Mucosa of stomach (tissue), 1 donor: ENCODE measurements at regions not wholly inside any gene's neighbourhood (a gene's known extent, or its start where the extent isn't known, plus 50 kb on each side); places are given as distances from the start of the nearest gene placed in this dataset.

Experiments
- H3K27me3 ChIP-seq: one replicate; pipeline ENCODE4 v1.7.0; 2013; ENCODE audit warnings: mild to moderate bottlenecking, low read length; ENCODE audit not compliant: control insufficient read depth, insufficient read depth
- H3K36me3 ChIP-seq: one replicate; pipeline ENCODE4 v1.7.0; 2013; ENCODE audit warnings: low read length; ENCODE audit not compliant: control insufficient read depth, insufficient read depth
- H3K4me1 ChIP-seq: one replicate; pipeline ENCODE4 v1.7.0; 2013; ENCODE audit warnings: mild to moderate bottlenecking, low read length; ENCODE audit not compliant: control insufficient read depth, insufficient read depth
- H3K4me3 ChIP-seq: one replicate; pipeline ENCODE4 v1.7.0; 2013; ENCODE audit warnings: low read length
- H3K9ac ChIP-seq: one replicate; pipeline ENCODE4 v1.7.0; 2013; ENCODE audit warnings: mild to moderate bottlenecking, low read length, moderate library complexity
- H3K9me3 ChIP-seq: one replicate; pipeline ENCODE4 v1.7.0; 2013; ENCODE audit warnings: mild to moderate bottlenecking, low read length, moderate library complexity; ENCODE audit not compliant: control insufficient read depth
- donor health status: Pancreatic carcinoma.

DNA sequence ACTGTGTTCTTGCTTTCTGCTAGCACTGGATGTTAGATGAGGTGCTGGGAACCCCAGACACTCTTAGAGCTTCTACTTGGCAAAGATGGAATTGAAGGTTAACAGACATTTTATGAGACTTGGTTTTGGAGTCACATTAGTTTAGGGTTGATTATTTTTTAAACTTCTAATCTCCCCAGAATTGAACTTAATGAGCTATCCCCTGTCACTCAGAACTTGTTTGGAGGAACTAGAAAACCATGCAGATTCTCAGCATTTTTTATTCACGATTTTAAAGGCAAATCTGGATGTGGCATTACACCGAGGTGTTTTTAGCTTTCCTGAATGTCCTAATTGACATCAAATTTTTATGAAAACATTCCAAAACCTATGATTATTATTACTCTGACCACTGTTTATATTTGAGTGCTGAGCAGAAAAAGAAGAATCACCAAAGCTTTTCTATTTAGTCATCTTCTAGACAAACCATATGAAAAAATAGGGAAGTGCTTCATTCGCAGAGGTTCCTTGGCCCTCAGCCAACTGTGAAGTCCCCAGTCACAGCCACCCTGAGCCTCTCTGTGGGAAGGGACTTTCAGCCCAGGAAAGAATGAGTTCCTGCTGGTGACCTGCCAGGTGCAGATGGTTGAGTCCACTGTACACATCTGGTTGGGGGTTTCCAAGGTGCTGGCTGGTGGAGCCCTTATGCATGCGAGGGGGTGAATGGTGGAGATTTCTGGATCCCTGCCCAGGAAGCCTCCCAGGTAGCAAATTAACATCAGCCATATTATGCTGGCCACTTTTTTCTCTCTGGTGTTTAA, 196.0 kb upstream of the TOPAZ1 start:
- Histone ChIP-seq H3K4me3 (no peak overlapping the region), H3K9me3 (no peaks in the 10 kb centered on the region), H3K36me3 (no peaks in the 10 kb centered on the region), H3K9ac (no peak overlapping the region), H3K4me1 (no peaks in the 10 kb centered on the region), H3K27me3 (no peaks in the 10 kb centered on the region)

DNA sequence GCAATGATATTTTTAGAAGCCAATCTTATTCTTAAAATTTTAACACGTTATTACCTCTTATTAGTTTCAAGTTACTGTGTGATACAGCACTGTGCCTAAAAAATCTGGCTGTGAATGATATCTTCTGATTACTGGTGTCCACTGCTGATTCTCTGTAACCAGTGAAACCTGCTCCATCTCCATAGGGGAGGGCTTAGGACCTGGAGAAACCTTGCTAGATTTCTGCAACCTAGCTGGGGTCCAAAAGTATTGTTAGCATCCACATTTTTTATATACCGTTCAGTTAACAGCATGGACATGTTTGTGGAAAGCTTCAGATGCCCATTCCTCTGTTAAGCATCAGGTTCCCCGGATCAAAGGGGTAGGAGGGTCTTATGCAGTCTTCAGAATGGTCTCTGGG, 193.9 kb upstream of the TOPAZ1 start:
- no peak overlapping the region for H3K9ac ChIP-seq
- H3K9me3 ChIP-seq: no peaks in the 10 kb centered on the region
- H3K27me3 ChIP-seq: no peaks in the 10 kb centered on the region
- H3K4me3 ChIP-seq: no peak overlapping the region
- H3K4me1 ChIP-seq: no peaks in the 10 kb centered on the region
- H3K36me3 ChIP-seq: no peaks in the 10 kb centered on the region

DNA sequence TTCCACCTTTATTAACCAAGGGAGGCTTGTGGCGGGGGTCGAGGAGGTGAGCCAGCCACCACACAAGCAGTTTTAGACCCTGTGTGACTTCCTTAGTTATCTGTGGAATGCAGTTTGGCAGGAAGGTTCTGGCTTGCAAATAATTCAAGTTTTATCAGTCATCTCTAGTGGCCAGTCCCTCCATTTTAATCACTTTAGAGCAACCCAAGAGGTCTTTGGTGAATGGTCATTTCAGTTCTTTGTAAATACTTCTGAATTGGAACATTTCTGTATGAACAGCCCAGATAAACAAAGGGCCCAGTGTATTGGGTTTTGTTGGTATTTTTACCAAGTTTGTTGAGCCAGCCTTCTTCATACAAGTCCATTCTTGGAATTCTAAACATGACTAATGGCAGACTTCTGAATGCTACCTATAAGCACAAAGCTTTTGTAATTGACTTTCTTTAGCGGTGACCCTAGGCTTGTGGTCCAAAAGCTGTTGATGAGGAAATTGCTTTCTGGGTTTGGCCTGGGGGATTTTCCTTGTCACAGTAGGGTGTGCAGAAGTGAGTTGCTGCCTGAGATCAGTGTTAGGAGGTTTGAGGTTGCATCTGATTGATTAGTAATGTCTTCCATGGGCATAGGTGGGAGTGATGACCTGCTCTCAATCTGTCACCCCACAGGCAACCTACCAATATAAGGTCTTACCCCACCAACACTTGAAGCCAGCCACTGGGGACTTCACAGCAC, 193.3 kb upstream of the TOPAZ1 start:
- Histone ChIP-seq H3K27me3 (no peaks in the 10 kb centered on the region), H3K4me3 (no peak overlapping the region), H3K36me3 (no peaks in the 10 kb centered on the region)

DNA sequence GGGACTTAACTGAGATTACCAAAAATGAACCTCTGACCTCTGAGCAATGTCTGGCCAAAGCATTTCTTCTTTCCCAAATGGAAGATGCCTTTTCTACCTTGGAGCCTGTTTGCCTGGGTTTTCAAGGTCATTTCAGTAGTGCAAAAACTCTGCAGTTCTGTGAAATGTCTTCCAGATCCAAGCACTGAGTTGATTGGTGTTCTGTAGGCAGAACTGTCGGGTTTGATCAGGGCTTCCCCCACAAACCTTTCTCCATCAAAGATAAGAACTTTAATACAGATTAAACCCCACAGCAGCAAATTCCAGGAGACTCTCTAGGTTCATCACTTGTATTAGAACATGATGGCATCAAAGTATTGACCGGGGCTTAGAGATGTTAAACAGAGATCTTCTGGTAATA, 192.7 kb upstream of the TOPAZ1 start:
- no peak overlapping the region for H3K9ac ChIP-seq
- H3K27me3 ChIP-seq: no peaks in the 10 kb centered on the region
- H3K4me3 ChIP-seq: no peak overlapping the region

More for the DNA sequence above, 193.3 kb upstream of the TOPAZ1 start:
- Histone ChIP-seq H3K9ac (no peak overlapping the region), H3K9me3 (no peaks in the 10 kb centered on the region), H3K4me1 (no peaks in the 10 kb centered on the region)

DNA sequence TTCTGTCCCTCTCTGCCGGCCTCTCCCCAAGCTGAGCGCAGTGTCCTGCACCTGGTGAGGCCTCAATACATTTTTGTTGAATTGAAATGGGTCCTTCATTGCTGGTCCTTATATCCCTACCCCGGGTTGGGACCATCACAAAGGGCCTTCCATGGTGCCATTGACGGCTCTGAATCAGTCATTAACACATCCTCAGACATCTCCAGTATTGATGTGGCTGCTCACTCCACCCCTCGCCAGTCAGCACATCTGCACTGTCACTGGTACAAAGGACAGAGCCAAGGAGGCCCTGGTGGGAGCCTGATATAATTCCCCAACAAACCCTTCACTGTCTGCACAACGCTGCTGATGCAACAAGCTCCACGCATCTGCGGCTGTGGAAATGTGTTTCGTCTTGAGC, 191.6 kb upstream of the TOPAZ1 start:
- Histone ChIP-seq H3K36me3 (no peaks in the 10 kb centered on the region), H3K9ac (no peak overlapping the region), H3K4me1 (no peaks in the 10 kb centered on the region), H3K4me3 (no peak overlapping the region), H3K27me3 (no peaks in the 10 kb centered on the region), H3K9me3 (no peaks in the 10 kb centered on the region)

More for the DNA sequence above, 192.7 kb upstream of the TOPAZ1 start:
- Histone ChIP-seq H3K9me3 (no peaks in the 10 kb centered on the region), H3K4me1 (no peaks in the 10 kb centered on the region), H3K36me3 (no peaks in the 10 kb centered on the region)

DNA sequence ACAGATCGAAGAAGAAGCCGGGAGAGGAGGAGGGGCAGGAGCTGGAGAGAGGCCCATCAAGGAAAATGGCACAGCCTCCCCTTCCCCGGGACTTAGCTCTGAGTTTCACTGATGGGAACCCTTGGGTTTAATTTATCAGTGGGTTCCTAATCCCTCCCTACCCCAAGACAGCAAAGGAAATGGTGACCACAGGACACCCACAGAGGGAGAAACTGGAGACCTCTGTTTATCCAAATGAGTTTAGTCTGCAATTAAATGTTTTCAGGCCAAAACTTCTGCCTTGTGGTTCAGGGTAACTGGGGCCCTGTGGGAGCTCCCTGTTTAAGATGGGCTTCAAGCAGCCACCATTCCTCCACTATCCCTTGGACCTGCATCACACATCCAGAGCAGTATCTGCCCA, 190.8 kb upstream of the TOPAZ1 start:
- Histone ChIP-seq H3K27me3 (no peaks in the 10 kb centered on the region), H3K9me3 (no peaks in the 10 kb centered on the region), H3K9ac (no peak overlapping the region), H3K4me1 (no peaks in the 10 kb centered on the region), H3K36me3 (no peaks in the 10 kb centered on the region), H3K4me3 (no peak overlapping the region)

DNA sequence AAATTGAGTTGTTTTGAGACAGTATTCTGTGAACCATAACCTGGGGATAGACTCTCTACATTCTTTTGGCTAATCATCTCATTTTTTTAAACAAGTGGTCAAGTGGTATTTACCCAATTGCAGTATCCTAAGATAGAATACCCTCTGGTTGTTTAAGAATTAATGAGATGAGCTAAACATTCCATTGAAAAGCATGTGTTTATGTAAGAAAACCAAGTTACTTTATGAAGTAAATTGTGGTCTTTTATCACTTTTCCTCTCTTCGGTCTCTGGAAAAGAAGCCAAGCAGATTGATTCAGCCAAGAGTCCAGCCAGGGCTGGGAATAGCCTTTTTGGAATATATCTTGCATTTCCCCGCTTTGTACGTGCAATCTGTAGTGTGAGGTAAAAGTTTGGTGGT, 185.7 kb upstream of the TOPAZ1 start:
- Histone ChIP-seq H3K36me3 (no peaks in the 10 kb centered on the region), H3K27me3 (peaks cover 26% of the 10 kb centered on the region), H3K4me3 (no peak overlapping the region), H3K9me3 (no peaks in the 10 kb centered on the region), H3K4me1 (no peaks in the 10 kb centered on the region), H3K9ac (no peak overlapping the region)

DNA sequence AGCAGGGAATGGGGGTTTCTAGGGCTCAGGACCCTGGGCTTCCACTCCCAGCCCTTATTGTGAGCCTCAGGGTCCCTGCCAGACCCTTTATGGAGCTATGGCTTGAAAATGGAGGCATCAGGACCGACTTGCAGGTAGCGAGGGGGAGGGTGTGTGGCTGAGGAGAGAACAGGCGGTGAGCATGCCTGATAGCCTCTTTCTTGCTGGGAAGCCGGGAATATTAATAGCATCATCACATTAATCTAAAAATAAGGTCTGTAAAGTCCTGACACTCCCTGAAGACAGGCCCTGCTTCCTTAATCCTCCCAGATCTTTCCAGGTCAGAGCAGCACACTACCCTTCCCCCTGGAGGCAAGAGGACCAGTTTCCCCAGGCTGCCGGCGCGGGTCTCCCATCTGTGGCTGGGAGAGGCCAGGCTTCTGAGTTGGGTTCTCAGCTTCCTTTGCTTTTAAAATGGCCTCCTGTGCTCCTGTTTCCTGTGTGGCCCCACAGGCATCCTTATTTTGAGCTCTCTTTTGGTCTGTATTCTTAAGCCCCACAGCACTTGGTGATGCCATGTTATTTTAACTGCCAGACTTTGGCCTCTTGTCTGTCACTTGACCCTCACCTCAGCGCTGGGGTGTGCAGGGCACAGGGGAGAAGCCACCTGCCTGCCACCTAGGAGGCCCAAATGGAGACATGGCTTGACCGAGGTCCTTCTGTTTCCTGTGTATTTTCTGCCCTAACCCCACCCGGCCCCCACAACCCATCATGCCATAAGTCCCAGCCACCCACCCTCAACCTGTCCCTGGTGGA, 185.0 kb upstream of the TOPAZ1 start:
- H3K4me3 ChIP-seq: no peak overlapping the region
- no peaks in the 10 kb centered on the region for H3K9me3 ChIP-seq
- no peaks in the 10 kb centered on the region for H3K4me1 ChIP-seq
- no peaks in the 10 kb centered on the region for H3K36me3 ChIP-seq
- peaks cover 33% of the 10 kb centered on the region for H3K27me3 ChIP-seq
- H3K9ac ChIP-seq: no peak overlapping the region

DNA sequence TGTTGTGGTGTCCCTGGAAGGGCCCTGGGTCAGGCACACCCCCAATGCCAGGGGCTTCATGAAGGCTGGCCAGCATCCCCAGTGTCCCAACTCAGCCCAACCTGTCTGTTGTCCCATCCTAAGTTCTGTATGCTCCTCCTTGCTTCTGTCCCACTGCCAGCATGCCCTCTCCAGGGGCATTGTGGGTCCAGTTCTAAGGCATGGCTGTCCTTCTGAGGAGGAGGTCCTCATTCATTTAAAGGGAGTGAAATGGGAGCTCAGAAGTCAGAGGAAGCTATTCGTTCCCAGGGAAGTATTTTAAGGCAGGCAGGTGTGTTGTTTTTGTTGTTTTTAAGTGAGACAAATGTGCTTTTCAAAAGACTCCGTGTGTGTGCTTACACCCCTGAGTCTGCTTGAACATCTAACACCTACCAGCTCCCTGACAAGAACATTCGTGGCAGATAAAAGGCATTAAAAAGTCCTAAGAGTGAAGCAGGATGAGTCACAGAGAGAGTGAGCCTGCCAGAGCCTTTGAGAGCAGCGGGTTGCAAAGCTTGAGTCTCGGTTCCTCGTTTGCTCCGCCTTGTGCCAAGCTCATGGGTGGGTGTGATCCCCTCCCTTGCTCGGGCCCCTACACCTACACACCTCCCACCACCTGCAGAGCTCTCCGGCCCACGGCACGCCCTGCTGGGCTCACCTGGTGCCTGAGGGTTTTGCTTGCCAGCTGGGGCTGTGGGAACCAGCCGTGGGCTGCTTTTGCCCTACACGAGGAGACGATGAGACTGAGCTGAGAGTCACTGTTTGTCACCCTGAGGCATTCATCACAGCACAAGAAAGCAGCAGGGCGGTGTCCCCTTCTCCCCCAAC, 183.4 kb upstream of the TOPAZ1 start:
- Histone ChIP-seq H3K9me3 (no peaks in the 10 kb centered on the region), H3K27me3 (peaks cover 48% of the 10 kb centered on the region), H3K4me3 (no peak overlapping the region), H3K36me3 (no peaks in the 10 kb centered on the region), H3K4me1 (no peaks in the 10 kb centered on the region), H3K9ac (no peak overlapping the region)

DNA sequence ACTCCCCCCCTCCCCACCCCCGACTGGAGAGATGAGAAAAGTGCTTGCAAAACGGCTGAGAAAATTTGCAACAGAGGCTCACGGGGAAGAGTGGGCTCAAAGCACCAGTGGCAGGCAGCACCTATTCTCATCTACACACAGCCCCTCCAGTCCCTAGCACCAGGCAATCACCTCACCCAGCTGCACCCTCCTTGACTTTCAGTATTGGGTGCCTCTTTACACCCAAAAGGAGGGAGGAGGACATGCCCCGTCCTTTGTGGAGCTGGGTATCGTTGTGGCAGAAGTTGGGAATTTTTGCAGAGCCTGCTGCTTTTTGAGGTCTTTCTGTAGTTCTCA, 182.8 kb upstream of the TOPAZ1 start:
- no peaks in the 10 kb centered on the region for H3K9me3 ChIP-seq
- no peak overlapping the region for H3K4me3 ChIP-seq
- H3K4me1 ChIP-seq: no peaks in the 10 kb centered on the region
- peaks cover 50% of the 10 kb centered on the region for H3K27me3 ChIP-seq
- H3K36me3 ChIP-seq: no peaks in the 10 kb centered on the region
- H3K9ac ChIP-seq: no peak overlapping the region

DNA sequence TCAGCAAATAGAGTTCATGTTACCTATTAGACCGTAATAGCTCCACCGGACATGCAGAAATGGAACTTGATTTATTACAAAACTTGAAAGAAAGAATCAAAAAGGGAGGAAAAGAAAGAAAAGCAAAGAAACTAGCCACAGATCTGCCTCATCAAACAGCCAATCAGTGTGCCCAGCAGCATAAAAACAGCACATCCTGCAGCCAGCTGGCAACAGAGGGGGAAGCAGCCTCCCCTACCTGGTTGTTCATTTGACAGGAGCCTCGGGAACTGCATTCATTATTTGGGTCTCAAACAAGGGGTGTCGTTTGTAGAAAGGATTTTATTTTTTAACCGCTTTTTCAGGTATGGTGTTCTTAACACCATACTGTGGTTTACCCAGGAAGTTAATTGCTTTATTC, 181.5 kb upstream of the TOPAZ1 start:
- H3K4me3 ChIP-seq: no peak overlapping the region
- no peaks in the 10 kb centered on the region for H3K4me1 ChIP-seq
- H3K9ac ChIP-seq: no peak overlapping the region
- H3K9me3 ChIP-seq: no peaks in the 10 kb centered on the region
- H3K27me3 ChIP-seq: peaks cover 54% of the 10 kb centered on the region
- H3K36me3 ChIP-seq: no peaks in the 10 kb centered on the region
